ENCODE measurements at regions not wholly inside any gene's neighbourhood (a gene's known extent, or its start where the extent isn't known, plus 50 kb on each side); places are given as distances from the start of the nearest gene placed in this dataset.
"Not testable (repeated sequence)": the region's sequence is repeated elsewhere in the genome, so short reads cannot be mapped to it uniquely, and the experiment has no call there.

- TF ChIP-seq, protein P1, sequence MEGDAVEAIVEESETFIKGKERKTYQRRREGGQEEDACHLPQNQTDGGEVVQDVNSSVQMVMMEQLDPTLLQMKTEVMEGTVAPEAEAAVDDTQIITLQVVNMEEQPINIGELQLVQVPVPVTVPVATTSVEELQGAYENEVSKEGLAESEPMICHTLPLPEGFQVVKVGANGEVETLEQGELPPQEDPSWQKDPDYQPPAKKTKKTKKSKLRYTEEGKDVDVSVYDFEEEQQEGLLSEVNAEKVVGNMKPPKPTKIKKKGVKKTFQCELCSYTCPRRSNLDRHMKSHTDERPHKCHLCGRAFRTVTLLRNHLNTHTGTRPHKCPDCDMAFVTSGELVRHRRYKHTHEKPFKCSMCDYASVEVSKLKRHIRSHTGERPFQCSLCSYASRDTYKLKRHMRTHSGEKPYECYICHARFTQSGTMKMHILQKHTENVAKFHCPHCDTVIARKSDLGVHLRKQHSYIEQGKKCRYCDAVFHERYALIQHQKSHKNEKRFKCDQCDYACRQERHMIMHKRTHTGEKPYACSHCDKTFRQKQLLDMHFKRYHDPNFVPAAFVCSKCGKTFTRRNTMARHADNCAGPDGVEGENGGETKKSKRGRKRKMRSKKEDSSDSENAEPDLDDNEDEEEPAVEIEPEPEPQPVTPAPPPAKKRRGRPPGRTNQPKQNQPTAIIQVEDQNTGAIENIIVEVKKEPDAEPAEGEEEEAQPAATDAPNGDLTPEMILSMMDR (IDR thresholded peaks at IDR 0.05; ENCODE audit: insufficient read depth, low read length), result no peak
- H3K4me3 ChIP-seq (ENCODE audit: low read depth, low read length), result no peak overlapping the region
- no peak for DNase-seq (ENCODE audit: low read depth)
Measured at GRCh38 chr3:65277798-65278197, 590.0 kb upstream of the ADAMTS9 start.

DNA sequence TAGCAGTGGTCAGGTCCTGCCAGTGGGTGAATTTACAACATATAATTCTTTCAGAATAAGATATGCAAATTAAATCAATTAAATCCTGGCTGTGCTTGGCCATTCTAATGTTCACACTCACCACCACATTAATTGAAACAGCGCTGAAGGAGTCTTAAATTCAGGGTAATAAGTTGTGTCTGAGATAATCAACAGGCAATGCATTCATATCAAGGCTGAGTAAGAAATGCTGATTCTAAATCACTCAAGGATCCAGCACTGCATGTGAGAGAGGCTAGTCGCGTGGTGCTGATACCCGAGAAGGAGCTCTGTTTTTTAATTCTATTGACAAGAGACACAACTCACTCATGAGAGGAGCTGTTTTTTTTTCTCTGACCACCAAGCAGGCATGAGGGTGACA is 588.8 kb upstream of the ADAMTS9 start:
- no peak for DNase-seq (ENCODE audit: low read depth)
- TF ChIP-seq, protein P1 (IDR thresholded peaks at IDR 0.05; ENCODE audit: insufficient read depth, low read length), result no peak

GRCh38 chr3:65268426-65268825 is 580.6 kb upstream of the ADAMTS9 start:
- H3K4me3 ChIP-seq (ENCODE audit: low read depth, low read length), result no peak overlapping the region
- no peak for DNase-seq (ENCODE audit: low read depth)
- TF ChIP-seq, protein P1 (IDR thresholded peaks at IDR 0.05; ENCODE audit: insufficient read depth, low read length), result no peak

More for the DNA sequence above, 588.8 kb upstream of the ADAMTS9 start:
- no peak overlapping the region for H3K4me3 ChIP-seq (ENCODE audit: low read depth, low read length)

DNA sequence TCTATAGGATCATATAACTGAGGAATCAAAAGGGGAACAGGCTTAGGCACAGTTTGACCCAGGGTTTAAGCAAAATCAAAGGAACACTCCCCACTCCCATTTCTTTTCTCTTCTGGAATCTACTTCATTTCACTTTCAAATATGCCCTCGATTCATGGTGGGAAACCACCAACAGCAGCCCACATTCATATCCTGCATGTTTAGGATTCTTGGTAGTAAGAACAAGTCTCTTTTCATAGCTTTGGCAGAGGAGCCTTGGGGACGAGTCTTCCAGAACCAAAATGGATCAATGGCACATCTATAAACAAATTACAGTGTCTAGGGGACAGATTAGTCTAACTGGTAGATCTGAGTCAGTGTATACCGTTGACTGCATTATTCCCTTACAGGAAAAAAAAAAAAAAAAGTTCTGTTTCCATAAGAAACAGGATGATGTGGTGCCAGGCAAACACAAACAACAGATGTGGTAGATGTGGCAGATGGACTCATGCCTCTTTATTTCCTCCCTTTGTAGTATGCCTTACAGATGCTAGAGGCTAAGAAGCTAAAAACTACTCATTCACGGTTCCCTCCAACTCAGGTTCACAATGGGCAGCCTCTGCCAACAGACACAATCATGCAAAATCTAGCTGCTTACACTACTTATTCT is 578.3 kb upstream of the ADAMTS9 start:
- TF ChIP-seq, protein P1 (IDR thresholded peaks at IDR 0.05; ENCODE audit: insufficient read depth, low read length), result no peak
- no peak overlapping the region for H3K4me3 ChIP-seq (ENCODE audit: low read depth, low read length)
- no peak for DNase-seq (ENCODE audit: low read depth)

- no peak overlapping the region for H3K4me3 ChIP-seq (ENCODE audit: low read depth, low read length)
- TF ChIP-seq, protein P1 (IDR thresholded peaks at IDR 0.05; ENCODE audit: insufficient read depth, low read length), result no peak
- DNase-seq (ENCODE audit: low read depth), result no peak
Measured at GRCh38 chr3:65265511-65265910, 577.7 kb upstream of the ADAMTS9 start.

DNA sequence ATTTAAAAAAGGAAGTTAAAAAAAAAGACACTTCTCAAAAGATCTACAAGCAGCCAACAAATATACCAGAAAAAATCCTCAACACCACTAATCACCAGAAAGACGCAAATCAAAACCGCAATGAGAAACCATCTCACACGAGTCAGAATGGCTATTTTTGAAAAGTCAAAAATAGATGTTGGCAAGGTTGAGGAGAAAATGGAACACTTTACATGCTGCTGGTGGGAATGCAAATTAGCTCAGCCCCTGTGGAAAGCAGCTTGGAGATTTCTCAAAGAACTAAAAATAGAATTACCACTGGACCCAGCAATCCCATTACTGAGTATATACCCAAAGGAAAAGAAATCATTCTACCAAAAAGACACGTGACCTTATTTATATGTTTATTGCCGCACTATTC is 574.7 kb upstream of the ADAMTS9 start:
- no peak overlapping the region for H3K4me3 ChIP-seq (ENCODE audit: low read depth, low read length)
- no peak for DNase-seq (ENCODE audit: low read depth)
- TF ChIP-seq, protein P1 (IDR thresholded peaks at IDR 0.05; ENCODE audit: insufficient read depth, low read length), result no peak

- TF ChIP-seq, protein P1 (IDR thresholded peaks at IDR 0.05; ENCODE audit: insufficient read depth, low read length), result no peak
- DNase-seq (ENCODE audit: low read depth), result no peak
- H3K4me3 ChIP-seq (ENCODE audit: low read depth, low read length), result no peak overlapping the region
Measured at GRCh38 chr3:65259946-65260345, 572.1 kb upstream of the ADAMTS9 start.

DNA sequence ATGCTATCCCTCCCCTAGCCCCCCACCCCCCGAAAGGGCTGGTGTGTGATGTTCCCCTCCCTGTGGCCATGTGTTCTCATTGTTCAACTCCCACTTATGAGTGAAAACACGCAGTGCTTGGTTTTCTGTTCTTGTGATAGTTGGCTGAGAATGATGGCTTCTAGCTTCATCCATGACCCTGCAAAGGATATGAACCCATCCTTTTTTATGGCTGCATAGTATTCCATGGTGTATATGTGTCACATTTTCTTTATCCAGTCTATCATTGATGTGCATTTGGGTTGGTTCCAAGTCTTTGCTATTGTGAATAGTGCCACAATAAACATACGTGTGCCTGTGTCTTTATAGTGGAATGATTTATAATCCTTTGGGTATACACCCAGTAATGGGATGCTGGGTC is 565.1 kb upstream of the ADAMTS9 start:
- H3K4me3 ChIP-seq (ENCODE audit: low read depth, low read length), result not testable (repeated sequence)

More for the DNA sequence above, 565.1 kb upstream of the ADAMTS9 start:
- not testable (repeated sequence) for DNase-seq (ENCODE audit: low read depth)

Data from fibroblast of the aortic adventitia (primary cell).